Gastroesophageal sphincter (tissue), 4 donors: ENCODE measurements at regions not wholly inside any gene's neighbourhood (a gene's known extent, or its start where the extent isn't known, plus 50 kb on each side); places are given as distances from the start of the nearest gene placed in this dataset.

Experiments used
- ATAC-seq: fragments of 150-250 bp; one replicate; pipeline ENCODE4 v1.9.1; 2016; ENCODE audit warnings: mild to moderate bottlenecking, moderate library complexity
- H3K27ac ChIP-seq, 4 donors: fragments of 200-600 bp; sonication (generic) in 3 of 4; 1 replicate in 3 of 4; 2 replicates in 1 of 4; pipeline ENCODE4 v1.5.1; 2016 to 2019
- H3K27me3 ChIP-seq: fragments of 200-600 bp; sonication (generic); one replicate; pipeline ENCODE4 v1.5.1; 2019
- H3K36me3 ChIP-seq, 2 donors: fragments of 200-600 bp; sonication (generic); one replicate each; pipeline ENCODE4 v1.5.1; 2019; ENCODE audit warnings: control low read depth in 1 of 2
- H3K4me1 ChIP-seq, 3 donors: fragments of 200-600 bp; sonication (generic); 1 replicate in 2 of 3; 2 replicates in 1 of 3; pipeline ENCODE4 v1.5.1; 2016 to 2019; ENCODE audit warnings: control low read depth in 2 of 3
- H3K4me3 ChIP-seq, 2 donors: fragments of 200-600 bp; sonication (generic); one replicate each; pipeline ENCODE4 v1.5.1; 2019; ENCODE audit warnings: mild to moderate bottlenecking in 1 of 2, moderate library complexity in 1 of 2
- H3K9me3 ChIP-seq, 3 donors: fragments of 200-600 bp; sonication (generic); one replicate each; pipeline ENCODE4 v1.5.1; 2017 to 2019; ENCODE audit warnings: control low read depth in 2 of 3
- EP300 ChIP-seq: sonication (generic); formaldehyde crosslinking; IDR thresholded peaks from one replicate; pipeline ENCODE4 v1.6.1; 2017; ENCODE audit warnings: antibody characterized with exemption, mild to moderate bottlenecking
- POLR2A ChIP-seq, 2 donors: fragments of 450-650 bp; IDR thresholded peaks; one replicate each; pipeline ENCODE4 v1.6.1; 2017; ENCODE audit warnings: antibody characterized with exemption in 2 of 2, mild to moderate bottlenecking in 2 of 2, moderate library complexity in 1 of 2
- POLR2AphosphoS5 ChIP-seq: sonication (generic); formaldehyde crosslinking; IDR thresholded peaks from one replicate; pipeline ENCODE4 v1.6.1; 2017; ENCODE audit warnings: antibody characterized with exemption
- WGBS, 2 donors: methylation state at CpG; one replicate each; pipeline ENCODE4 v1.1.5; 2018; ENCODE audit warnings: low coverage in 1 of 2; 5-methylcytosine and 5-hydroxymethylcytosine counted together
- TF ChIP-seq, protein P1 (sequence below), 4 experiments: fragments of 200-600 bp in 2 of 4; fragments of 450-650 bp in 2 of 4; sonication (generic) in 1 of 4; IDR thresholded peaks; one replicate each; pipeline ENCODE4 v1.5.1; 2017 to 2019; ENCODE audit warnings: antibody characterized with exemption in 4 of 4, mild to moderate bottlenecking in 2 of 4, moderate library complexity in 2 of 4

DNA sequence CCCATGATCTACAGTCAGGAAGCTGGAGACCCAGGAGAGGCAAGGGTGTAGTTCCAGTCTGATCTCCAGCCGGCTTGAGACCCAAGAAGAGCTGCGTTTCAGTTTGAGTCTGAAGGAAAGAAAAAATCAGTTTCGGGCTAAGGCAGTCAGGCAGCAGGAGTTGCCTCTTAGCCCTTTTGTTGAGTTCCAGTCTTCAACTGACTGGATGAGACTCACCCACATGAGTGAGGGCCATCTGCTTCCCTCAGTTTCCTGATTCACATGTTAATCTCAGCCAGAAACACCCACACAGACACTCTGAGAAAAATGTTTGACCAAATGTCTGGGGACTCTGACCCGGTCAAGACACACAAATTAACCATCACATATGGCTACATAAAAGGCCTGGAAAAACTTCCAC, 73.6 kb upstream of the ELOVL6 start:
- no peak for ATAC-seq
- WGBS, 2 donors = 53 to 57% methylated on average over 3 to 4 of the region's 4 CpGs
- Histone ChIP-seq H3K36me3 (no peaks in the 10 kb centered on the region), H3K27ac (no peak overlapping the region), H3K4me1 (no peaks in the 10 kb centered on the region), H3K9me3 (no peaks in the 10 kb centered on the region), H3K4me3 (no peak overlapping the region), H3K27me3 (no peaks in the 10 kb centered on the region)
- TF ChIP-seq POLR2AphosphoS5 (no peak), POLR2A (IDR thresholded peaks at IDR 0.05) (no peak), EP300 (no peak)
- TF ChIP-seq, protein P1, sequence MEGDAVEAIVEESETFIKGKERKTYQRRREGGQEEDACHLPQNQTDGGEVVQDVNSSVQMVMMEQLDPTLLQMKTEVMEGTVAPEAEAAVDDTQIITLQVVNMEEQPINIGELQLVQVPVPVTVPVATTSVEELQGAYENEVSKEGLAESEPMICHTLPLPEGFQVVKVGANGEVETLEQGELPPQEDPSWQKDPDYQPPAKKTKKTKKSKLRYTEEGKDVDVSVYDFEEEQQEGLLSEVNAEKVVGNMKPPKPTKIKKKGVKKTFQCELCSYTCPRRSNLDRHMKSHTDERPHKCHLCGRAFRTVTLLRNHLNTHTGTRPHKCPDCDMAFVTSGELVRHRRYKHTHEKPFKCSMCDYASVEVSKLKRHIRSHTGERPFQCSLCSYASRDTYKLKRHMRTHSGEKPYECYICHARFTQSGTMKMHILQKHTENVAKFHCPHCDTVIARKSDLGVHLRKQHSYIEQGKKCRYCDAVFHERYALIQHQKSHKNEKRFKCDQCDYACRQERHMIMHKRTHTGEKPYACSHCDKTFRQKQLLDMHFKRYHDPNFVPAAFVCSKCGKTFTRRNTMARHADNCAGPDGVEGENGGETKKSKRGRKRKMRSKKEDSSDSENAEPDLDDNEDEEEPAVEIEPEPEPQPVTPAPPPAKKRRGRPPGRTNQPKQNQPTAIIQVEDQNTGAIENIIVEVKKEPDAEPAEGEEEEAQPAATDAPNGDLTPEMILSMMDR (IDR thresholded peaks at IDR 0.05) = no peak

DNA sequence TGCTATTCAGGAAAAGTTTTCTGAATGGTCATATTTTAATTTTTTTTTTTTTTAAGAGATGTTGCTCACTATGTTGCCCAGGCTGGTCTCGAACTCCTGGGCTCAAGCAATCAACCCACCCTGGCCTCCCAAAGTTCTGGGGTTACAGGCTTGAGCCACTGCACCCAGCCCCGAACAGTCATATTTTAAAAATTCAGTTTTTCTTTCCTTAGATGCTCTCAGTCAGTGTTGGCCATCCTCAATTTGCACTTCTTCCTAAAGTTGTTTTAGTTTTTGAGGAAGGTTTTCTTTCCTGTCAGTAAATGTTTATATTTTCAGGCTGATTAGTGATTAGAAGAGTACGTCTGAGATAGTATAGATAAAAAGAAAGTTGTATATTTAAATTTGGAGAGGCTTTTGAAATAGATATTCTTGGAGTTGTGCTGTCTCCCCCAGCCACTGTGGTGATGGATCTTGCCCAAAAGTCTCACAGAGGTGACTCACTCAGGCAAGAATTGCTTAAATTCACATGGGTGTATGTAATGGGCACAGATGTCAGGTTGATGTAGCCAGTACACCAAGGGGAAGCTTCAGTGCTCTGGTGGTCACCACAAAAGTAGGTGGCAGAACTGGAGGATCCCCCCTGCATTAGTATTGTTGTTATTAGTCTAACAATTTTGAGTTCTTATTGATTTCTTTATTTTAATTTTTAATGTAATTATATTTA, 72.2 kb upstream of the ELOVL6 start:
- no peak for TF ChIP-seq EP300
- TF ChIP-seq POLR2A (IDR thresholded peaks at IDR 0.05) = no peak
- TF ChIP-seq POLR2AphosphoS5 = no peak
- TF ChIP-seq, protein P1 (IDR thresholded peaks at IDR 0.05) = no peak
- no peak for ATAC-seq
- 39 to 60% methylated on average over 3 of the region's 3 CpGs for WGBS, 2 donors

DNA sequence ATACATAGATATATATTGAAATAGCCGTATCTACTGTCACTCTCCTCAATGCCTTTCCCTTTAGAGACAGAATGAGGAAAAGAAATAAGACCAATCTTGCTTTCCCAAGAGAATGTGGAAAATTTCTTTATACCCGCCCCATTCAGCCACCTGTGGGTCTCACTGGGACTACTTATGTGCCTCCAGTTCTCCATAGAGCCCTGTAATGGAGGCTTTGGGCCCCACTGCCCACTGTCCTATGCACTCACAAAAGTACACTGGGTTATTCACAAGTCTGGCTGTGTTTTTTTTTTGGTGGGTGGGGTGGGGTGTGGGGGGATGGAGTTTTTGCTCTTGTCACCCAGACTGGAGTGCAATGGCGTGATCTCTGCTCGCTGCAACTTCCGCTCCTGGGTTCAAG, 70.4 kb upstream of the ELOVL6 start:
- ATAC-seq = no peak
- TF ChIP-seq EP300 (no peak), POLR2A (IDR thresholded peaks at IDR 0.05) (no peak), POLR2AphosphoS5 (no peak)
- TF ChIP-seq, protein P1 (IDR thresholded peaks at IDR 0.05) = no peak
- 81 to 90% methylated on average over 2 to 5 of the region's 5 CpGs for WGBS, 2 donors
- Histone ChIP-seq H3K27me3 (no peaks in the 10 kb centered on the region), H3K36me3 (no peaks in the 10 kb centered on the region), H3K4me1 (no peaks in the 10 kb centered on the region), H3K9me3 (peaks cover 0 to 13% (median 0%) of the 10 kb centered on the region in 3 donors), H3K27ac (no peak overlapping the region), H3K4me3 (no peak overlapping the region)

More for the DNA sequence above, 72.2 kb upstream of the ELOVL6 start:
- H3K36me3 ChIP-seq = no peaks in the 10 kb centered on the region
- H3K27me3 ChIP-seq = no peaks in the 10 kb centered on the region
- no peak overlapping the region for H3K27ac ChIP-seq
- no peaks in the 10 kb centered on the region for H3K4me1 ChIP-seq
- no peaks in the 10 kb centered on the region for H3K9me3 ChIP-seq
- no peak overlapping the region for H3K4me3 ChIP-seq

DNA sequence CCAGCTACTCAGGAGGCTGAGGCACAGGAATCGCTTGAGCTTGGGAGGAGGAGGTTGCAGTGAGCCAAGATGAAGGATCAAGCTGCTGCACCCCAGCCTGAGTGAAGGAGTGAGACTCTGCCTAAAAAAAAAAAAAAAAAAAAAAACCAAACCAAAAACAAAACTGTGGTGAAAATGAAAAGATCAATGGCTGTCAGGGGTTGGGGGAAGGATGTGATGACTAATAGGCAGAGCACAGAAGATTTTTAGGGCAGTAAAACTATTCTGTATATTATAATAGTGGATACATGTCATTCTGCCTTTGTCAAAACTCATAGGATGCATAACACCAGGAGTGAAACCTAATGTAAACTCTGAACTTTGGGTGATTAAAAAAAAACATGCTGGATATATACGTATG, 69.9 kb upstream of the ELOVL6 start:
- H3K27me3 ChIP-seq = no peaks in the 10 kb centered on the region

More for the DNA sequence above, 69.9 kb upstream of the ELOVL6 start:
- Histone ChIP-seq H3K27ac (no peak overlapping the region), H3K9me3 (peaks cover 0 to 13% (median 0%) of the 10 kb centered on the region in 3 donors), H3K36me3 (no peaks in the 10 kb centered on the region), H3K4me3 (no peak overlapping the region), H3K4me1 (no peaks in the 10 kb centered on the region)
- 63 to 89% methylated on average over 1 to 2 of the region's 2 CpGs for WGBS, 2 donors
- TF ChIP-seq POLR2AphosphoS5 (no peak), EP300 (no peak), POLR2A (IDR thresholded peaks at IDR 0.05) (no peak)
- TF ChIP-seq, protein P1 (IDR thresholded peaks at IDR 0.05) = no peak
- ATAC-seq = no peak
